Trophoblast cell (in vitro differentiated cells and primary cell): ENCODE measurements at regions not wholly inside any gene's neighbourhood (a gene's known extent, or its start where the extent isn't known, plus 50 kb on each side); places are given as distances from the start of the nearest gene placed in this dataset.

Experiments
- DNase-seq, 2 donors: peaks; one replicate each; pipeline ENCODE4 v3.0.0-alpha.2; 2016
- H2AFZ ChIP-seq: 2 replicates; pipeline ENCODE4 v1.6.1; 2013; ENCODE audit warnings: low read length, moderate library complexity, mild to moderate bottlenecking; ENCODE audit not compliant: insufficient read depth, poor library complexity
- H2AK5ac ChIP-seq: 2 replicates; pipeline ENCODE4 v1.6.1; 2013; ENCODE audit warnings: mild to moderate bottlenecking, low read length
- H2BK120ac ChIP-seq: 2 replicates; pipeline ENCODE4 v1.6.1; 2013; ENCODE audit warnings: low read length, mild to moderate bottlenecking, moderate library complexity; ENCODE audit not compliant: insufficient read depth, poor library complexity
- H2BK12ac ChIP-seq: 2 replicates; pipeline ENCODE4 v1.6.1; 2013; ENCODE audit warnings: mild to moderate bottlenecking, low read length, moderate library complexity
- H2BK5ac ChIP-seq: 2 replicates; pipeline ENCODE4 v1.6.1; 2013; ENCODE audit warnings: low read length, low read depth, moderate library complexity, mild to moderate bottlenecking; ENCODE audit not compliant: poor library complexity
- H3K14ac ChIP-seq: 2 replicates; pipeline ENCODE4 v1.6.1; 2013; ENCODE audit warnings: mild to moderate bottlenecking, low read length
- H3K18ac ChIP-seq: 2 replicates; pipeline ENCODE4 v1.6.1; 2013; ENCODE audit warnings: mild to moderate bottlenecking, low read length
- H3K23ac ChIP-seq: 2 replicates; pipeline ENCODE4 v1.6.1; 2013; ENCODE audit warnings: low read length
- H3K27ac ChIP-seq: 2 replicates; pipeline ENCODE4 v1.5.1; 2013; ENCODE audit warnings: low read depth, mild to moderate bottlenecking, inconsistent platforms, low read length, moderate library complexity
- H3K27me3 ChIP-seq: 2 replicates; pipeline ENCODE4 v1.6.1; 2013; ENCODE audit warnings: inconsistent platforms, mild to moderate bottlenecking, low read length, moderate library complexity; ENCODE audit not compliant: insufficient read depth
- H3K36me3 ChIP-seq, 2 experiments: 1 replicate in 1 of 2; 2 replicates in 1 of 2; pipeline ENCODE4 v1.6.1; 2013; ENCODE audit warnings: low read length in 2 of 2, mild to moderate bottlenecking in 2 of 2, moderate library complexity in 1 of 2; ENCODE audit not compliant: insufficient read depth in 2 of 2, control insufficient read depth in 1 of 2
- H3K4ac ChIP-seq: 2 replicates; pipeline ENCODE4 v1.6.1; 2013; ENCODE audit warnings: low read depth, mild to moderate bottlenecking, low read length, moderate library complexity
- H3K4me1 ChIP-seq, 2 experiments: 1 replicate in 1 of 2; 2 replicates in 1 of 2; pipeline ENCODE4 v1.6.1; 2013; ENCODE audit warnings: low read length in 2 of 2, mild to moderate bottlenecking in 2 of 2, moderate library complexity in 1 of 2; ENCODE audit not compliant: insufficient read depth in 2 of 2, control insufficient read depth in 1 of 2
- H3K4me2 ChIP-seq: 2 replicates; pipeline ENCODE4 v1.6.1; 2013; ENCODE audit warnings: inconsistent platforms, mild to moderate bottlenecking, low read length, moderate library complexity
- H3K4me3 ChIP-seq: 2 replicates; pipeline ENCODE4 v1.5.1; 2013; ENCODE audit warnings: mild to moderate bottlenecking, low read depth, low read length, inconsistent platforms
- H3K79me1 ChIP-seq: one replicate; pipeline ENCODE4 v1.6.1; 2013; ENCODE audit warnings: low read length
- H3K79me2 ChIP-seq: 2 replicates; pipeline ENCODE4 v1.6.1; 2013; ENCODE audit warnings: low read length, mild to moderate bottlenecking; ENCODE audit not compliant: control insufficient read depth, insufficient read depth, poor library complexity
- H3K9ac ChIP-seq: 2 replicates; pipeline ENCODE4 v1.6.1; 2013; ENCODE audit warnings: mild to moderate bottlenecking, low read length
- H3K9me3 ChIP-seq: 2 replicates; pipeline ENCODE4 v1.6.1; 2013; ENCODE audit warnings: low read depth, mild to moderate bottlenecking, control low read depth, inconsistent platforms, low read length; ENCODE audit not compliant: insufficient read depth
- H4K12ac ChIP-seq: 2 replicates; pipeline ENCODE4 v1.6.1; 2013; ENCODE audit warnings: low read depth, mild to moderate bottlenecking, low read length, moderate library complexity
- H4K8ac ChIP-seq: 2 replicates; pipeline ENCODE4 v1.6.1; 2013; ENCODE audit warnings: low read depth, mild to moderate bottlenecking, low read length, moderate library complexity
- H4K91ac ChIP-seq: one replicate; pipeline ENCODE4 v1.6.1; 2013; ENCODE audit warnings: low read depth, mild to moderate bottlenecking, low read length, moderate library complexity
- WGBS: extraction: QIAGEN DNeasy Blood & Tissue Kit; methylation state at CpG from one replicate; pipeline ENCODE4 v1.1.7; 2013; ENCODE audit warnings: missing lambda C conversion rate; ENCODE audit not compliant: insufficient read length, insufficient coverage; ENCODE audit errors: extremely low coverage; 5-methylcytosine and 5-hydroxymethylcytosine counted together

GRCh38 chr2:12861344-12861930, 144.7 kb downstream of the TRIB2 start:
- no peak overlapping the region for H3K9ac ChIP-seq
- H2BK12ac ChIP-seq: no peak overlapping the region
- H3K14ac ChIP-seq: no peak overlapping the region
- H2BK120ac ChIP-seq: no peak overlapping the region
- no peak overlapping the region for H2AK5ac ChIP-seq
- no CpG with 5 or more reads among the region's 2 CpGs for WGBS
- H3K4me1 ChIP-seq: no peaks in the 10 kb centered on the region
- no peak overlapping the region for H3K18ac ChIP-seq
- H3K4me3 ChIP-seq: no peak overlapping the region
- H3K36me3 ChIP-seq: no peaks in the 10 kb centered on the region
- DNase-seq: no peak
- no peak overlapping the region for H4K8ac ChIP-seq
- no peak overlapping the region for H2BK5ac ChIP-seq
- no peak overlapping the region for H4K12ac ChIP-seq
- H3K79me2 ChIP-seq: no peaks in the 10 kb centered on the region
- no peak overlapping the region for H3K4ac ChIP-seq
- no peak overlapping the region for H2AFZ ChIP-seq
- no peaks in the 10 kb centered on the region for H3K27me3 ChIP-seq
- H3K9me3 ChIP-seq: peaks cover 7% of the 10 kb centered on the region
- no peak overlapping the region for H3K4me2 ChIP-seq
- no peak overlapping the region for H3K23ac ChIP-seq
- no peaks in the 10 kb centered on the region for H3K79me1 ChIP-seq
- no peak overlapping the region for H4K91ac ChIP-seq
- no peak overlapping the region for H3K27ac ChIP-seq

- no peak overlapping the region for H4K91ac ChIP-seq
- no peak overlapping the region for H2BK5ac ChIP-seq
- H3K9ac ChIP-seq: no peak overlapping the region
- no peak overlapping the region for H3K23ac ChIP-seq
- no peak overlapping the region for H3K27ac ChIP-seq
- H3K79me1 ChIP-seq: no peaks in the 10 kb centered on the region
- H3K18ac ChIP-seq: no peak overlapping the region
- no peaks in the 10 kb centered on the region for H3K79me2 ChIP-seq
- no peak overlapping the region for H3K14ac ChIP-seq
- no peak overlapping the region for H4K12ac ChIP-seq
- no peak for DNase-seq
- H3K4ac ChIP-seq: no peak overlapping the region
- no peak overlapping the region for H3K4me3 ChIP-seq
- H3K4me2 ChIP-seq: no peak overlapping the region
- no peak overlapping the region for H2BK12ac ChIP-seq
- H3K9me3 ChIP-seq: peaks cover 7% of the 10 kb centered on the region
- H2BK120ac ChIP-seq: no peak overlapping the region
- no peaks in the 10 kb centered on the region for H3K36me3 ChIP-seq
- no peak overlapping the region for H2AFZ ChIP-seq
- H3K4me1 ChIP-seq: no peaks in the 10 kb centered on the region
- no peaks in the 10 kb centered on the region for H3K27me3 ChIP-seq
- no peak overlapping the region for H4K8ac ChIP-seq
- H2AK5ac ChIP-seq: no peak overlapping the region
Measured at GRCh38 chr2:12862541-12862940, 145.8 kb downstream of the TRIB2 start.

GRCh38 chr2:12863937-12864336, 147.2 kb downstream of the TRIB2 start:
- Histone ChIP-seq H4K8ac (no peak overlapping the region), H3K27ac (no peak overlapping the region), H2BK5ac (no peak overlapping the region), H3K9me3 (peaks cover 7% of the 10 kb centered on the region), H2AFZ (no peak overlapping the region), H3K4ac (no peak overlapping the region), H3K18ac (no peak overlapping the region), H4K91ac (no peak overlapping the region), H2BK120ac (no peak overlapping the region), H3K4me2 (no peak overlapping the region), H3K9ac (no peak overlapping the region), H3K27me3 (no peaks in the 10 kb centered on the region), H4K12ac (no peak overlapping the region), H3K79me2 (no peaks in the 10 kb centered on the region), H3K4me3 (no peak overlapping the region), H3K36me3 (no peaks in the 10 kb centered on the region), H3K79me1 (no peaks in the 10 kb centered on the region), H2AK5ac (no peak overlapping the region), H3K23ac (no peak overlapping the region), H3K4me1 (no peaks in the 10 kb centered on the region), H3K14ac (no peak overlapping the region), H2BK12ac (no peak overlapping the region)
- WGBS: no CpG with 5 or more reads among the region's 2 CpGs
- no peak for DNase-seq

GRCh38 chr2:12867631-12868287, 151.0 kb downstream of the TRIB2 start:
- Histone ChIP-seq H3K79me1 (no peaks in the 10 kb centered on the region), H3K9me3 (peaks cover 5% of the 10 kb centered on the region), H3K4ac (no peak overlapping the region), H3K27ac (no peak overlapping the region), H3K18ac (no peak overlapping the region), H3K79me2 (no peaks in the 10 kb centered on the region), H3K23ac (no peak overlapping the region), H3K27me3 (no peaks in the 10 kb centered on the region), H2BK120ac (no peak overlapping the region), H4K91ac (no peak overlapping the region), H3K4me3 (no peak overlapping the region), H2AK5ac (no peak overlapping the region), H4K12ac (no peak overlapping the region), H2BK5ac (no peak overlapping the region), H2AFZ (no peak overlapping the region), H3K36me3 (no peaks in the 10 kb centered on the region), H3K4me2 (no peak overlapping the region), H4K8ac (no peak overlapping the region), H3K9ac (no peak overlapping the region), H2BK12ac (no peak overlapping the region), H3K14ac (no peak overlapping the region), H3K4me1 (no peaks in the 10 kb centered on the region)
- no peak for DNase-seq
- WGBS: no CpG with 5 or more reads among the region's 5 CpGs
